Loucy (cell line): ENCODE measurements at regions not wholly inside any gene's neighbourhood (a gene's known extent, or its start where the extent isn't known, plus 50 kb on each side); places are given as distances from the start of the nearest gene placed in this dataset.

Experiments
- H2AFZ ChIP-seq: fragments of 200-600 bp; sonication (generic); 2 replicates; pipeline ENCODE4 v1.6.0; 2016; ENCODE audit warnings: antibody characterized with exemption, mild to moderate bottlenecking, low read length, moderate library complexity
- H3F3A ChIP-seq: fragments of 200-600 bp; 2 replicates; pipeline ENCODE4 v1.6.0; 2016; ENCODE audit warnings: antibody characterized with exemption, low read depth, mild to moderate bottlenecking
- H3K27me3 ChIP-seq: fragments of 200-600 bp; sonication (generic); 2 replicates; pipeline ENCODE4 v1.6.1; 2014; ENCODE audit warnings: low read length, mild to moderate bottlenecking; ENCODE audit not compliant: insufficient read depth, poor library complexity, severe bottlenecking
- H3K36me3 ChIP-seq: fragments of 200-600 bp; sonication (generic); 2 replicates; pipeline ENCODE4 v1.6.1; 2016; ENCODE audit warnings: low read length; ENCODE audit not compliant: insufficient read depth
- H3K4me1 ChIP-seq: fragments of 200-600 bp; sonication (generic); 2 replicates; pipeline ENCODE4 v1.5.1; 2014; ENCODE audit warnings: low read length, mild to moderate bottlenecking; ENCODE audit not compliant: insufficient read depth, poor library complexity, severe bottlenecking
- H3K4me2 ChIP-seq: fragments of 200-600 bp; sonication (generic); 2 replicates; pipeline ENCODE4 v1.6.0; 2014; ENCODE audit warnings: antibody characterized with exemption, low read length, low read depth, mild to moderate bottlenecking; ENCODE audit not compliant: poor library complexity, severe bottlenecking
- H3K4me3 ChIP-seq: fragments of 200-600 bp; sonication (generic); 2 replicates; pipeline ENCODE4 v1.5.1; 2014; ENCODE audit warnings: low read length, mild to moderate bottlenecking, mixed read lengths; ENCODE audit not compliant: poor library complexity, severe bottlenecking
- H3K79me2 ChIP-seq: fragments of 200-600 bp; sonication (generic); 2 replicates; pipeline ENCODE4 v1.6.1; 2014; ENCODE audit warnings: low read length; ENCODE audit not compliant: insufficient read depth
- H3K9ac ChIP-seq: fragments of 200-600 bp; sonication (generic); 2 replicates; pipeline ENCODE4 v1.6.0; 2014; ENCODE audit warnings: mild to moderate bottlenecking, low read depth, low read length, moderate library complexity; ENCODE audit not compliant: poor library complexity, severe bottlenecking
- H3K9me2 ChIP-seq: fragments of 200-600 bp; sonication (generic); replicated peaks from 2 replicates; pipeline ENCODE4 v1.6.1; 2016; ENCODE audit warnings: low read depth, low read length, mixed read lengths
- H3K9me3 ChIP-seq: fragments of 200-600 bp; sonication (generic); 2 replicates; pipeline ENCODE4 v1.6.1; 2014; ENCODE audit warnings: mild to moderate bottlenecking, antibody characterized with exemption, low read length, low read depth; ENCODE audit not compliant: insufficient read depth
- H4K20me1 ChIP-seq: fragments of 200-600 bp; sonication (generic); 2 replicates; pipeline ENCODE4 v1.6.0; 2014; ENCODE audit warnings: antibody characterized with exemption, low read length, mild to moderate bottlenecking; ENCODE audit not compliant: insufficient read depth, poor library complexity, severe bottlenecking
- CTCF ChIP-seq: fragments of 200-600 bp; sonication (generic); conservative IDR thresholded peaks from 2 replicates; pipeline ENCODE4 v1.5.1; 2014; ENCODE audit warnings: mild to moderate bottlenecking, antibody characterized with exemption, low read length
- EZH2phosphoT487 ChIP-seq: fragments of 200-600 bp; IDR thresholded peaks from 2 replicates; pipeline ENCODE4 v1.6.1; 2018; ENCODE audit warnings: antibody characterized with exemption, mild to moderate bottlenecking, moderate library complexity, borderline replicate concordance

GRCh38 chr2:128988326-128988725 lies 669.7 kb upstream of the HS6ST1 start:
- H3K9me2 ChIP-seq = no peaks in the 10 kb centered on the region
- no peaks in the 10 kb centered on the region for H3K9me3 ChIP-seq
- no peak overlapping the region for H3K4me2 ChIP-seq
- H3F3A ChIP-seq = no peaks in the 10 kb centered on the region
- H3K9ac ChIP-seq = no peak overlapping the region
- H3K36me3 ChIP-seq = no peaks in the 10 kb centered on the region
- no peak overlapping the region for H3K4me3 ChIP-seq
- H4K20me1 ChIP-seq = no peaks in the 10 kb centered on the region
- peak overlapping the region; percentile 11; the same call in 1 of the 2 replicates for H2AFZ ChIP-seq
- peaks cover 6% of the 10 kb centered on the region for H3K4me1 ChIP-seq
- H3K79me2 ChIP-seq = no peaks in the 10 kb centered on the region
- TF ChIP-seq EZH2phosphoT487 (no peak), CTCF (no peak)
- no peaks in the 10 kb centered on the region for H3K27me3 ChIP-seq

GRCh38 chr2:128988967-128989366 lies 670.3 kb upstream of the HS6ST1 start:
- Histone ChIP-seq H3F3A (no peaks in the 10 kb centered on the region), H3K4me2 (no peak overlapping the region), H4K20me1 (no peaks in the 10 kb centered on the region), H3K9me3 (no peaks in the 10 kb centered on the region), H3K4me1 (peaks cover 6% of the 10 kb centered on the region), H3K27me3 (no peaks in the 10 kb centered on the region), H3K36me3 (no peaks in the 10 kb centered on the region), H2AFZ (no peak overlapping the region), H3K9ac (no peak overlapping the region), H3K4me3 (no peak overlapping the region), H3K9me2 (no peaks in the 10 kb centered on the region), H3K79me2 (no peaks in the 10 kb centered on the region)
- no peak for TF ChIP-seq EZH2phosphoT487

- Histone ChIP-seq H2AFZ (no peak overlapping the region), H3K79me2 (no peaks in the 10 kb centered on the region), H4K20me1 (no peaks in the 10 kb centered on the region), H3K9me2 (no peaks in the 10 kb centered on the region), H3K4me2 (no peak overlapping the region), H3K4me3 (no peak overlapping the region), H3K36me3 (no peaks in the 10 kb centered on the region), H3K9me3 (no peaks in the 10 kb centered on the region), H3K4me1 (no peaks in the 10 kb centered on the region), H3K27me3 (no peaks in the 10 kb centered on the region), H3F3A (no peaks in the 10 kb centered on the region), H3K9ac (no peak overlapping the region)
- TF ChIP-seq EZH2phosphoT487 (no peak), CTCF (no peak)
Observed at GRCh38 chr2:128995086-128995485, 676.4 kb upstream of the HS6ST1 start.

GRCh38 chr2:128996078-128996477 lies 677.4 kb upstream of the HS6ST1 start:
- Histone ChIP-seq H3K4me3 (no peak overlapping the region), H4K20me1 (no peaks in the 10 kb centered on the region), H3K27me3 (no peaks in the 10 kb centered on the region), H3K4me2 (no peak overlapping the region), H3K9me2 (no peaks in the 10 kb centered on the region), H3F3A (no peaks in the 10 kb centered on the region), H3K4me1 (no peaks in the 10 kb centered on the region), H3K79me2 (no peaks in the 10 kb centered on the region), H3K9ac (no peak overlapping the region), H3K36me3 (no peaks in the 10 kb centered on the region), H3K9me3 (no peaks in the 10 kb centered on the region), H2AFZ (no peak overlapping the region)
- TF ChIP-seq CTCF = no peak
- no peak for TF ChIP-seq EZH2phosphoT487
